ENCODE measurements at regions not wholly inside any gene's neighbourhood (a gene's known extent, or its start where the extent isn't known, plus 50 kb on each side); places are given as distances from the start of the nearest gene placed in this dataset.

- TF ChIP-seq CTCF (tag by site-specific recombination; IDR thresholded peaks at IDR 0.05) (no peak), ZNF398 (tag by site-specific recombination; IDR thresholded peaks at IDR 0.05) (no peak), ZNF2 (tag by site-specific recombination; IDR thresholded peaks at IDR 0.05) (no peak), ZNF140 (tag by site-specific recombination; IDR thresholded peaks at IDR 0.05) (no peak), SCRT2 (tag by site-specific recombination; IDR thresholded peaks at IDR 0.05) (no peak), ZBTB1 (tag by site-specific recombination; IDR thresholded peaks at IDR 0.05) (no peak), ZNF416 (tag by site-specific recombination; IDR thresholded peaks at IDR 0.05) (no peak), ZEB2 (tag by site-specific recombination; IDR thresholded peaks at IDR 0.05) (no peak), PRDM1 (tag by site-specific recombination; IDR thresholded peaks at IDR 0.05) (no peak), ZNF114 (tag by site-specific recombination; IDR thresholded peaks at IDR 0.05) (no peak), REST (tag by site-specific recombination; IDR thresholded peaks at IDR 0.05) (no peak), KLF16 (tag by site-specific recombination; IDR thresholded peaks at IDR 0.05) (no peak)
Observed at GRCh38 chr6:119764927-119765681, 415.5 kb upstream of the MAN1A1 start.

Data from HEK293 (cell line).